H1 (cell line): ENCODE measurements at regions not wholly inside any gene's neighbourhood (a gene's known extent, or its start where the extent isn't known, plus 50 kb on each side); places are given as distances from the start of the nearest gene placed in this dataset.

Source experiments
- CTCF ChIA-PET: fragments of 300-600 bp; sonication (Branson Sonifier 250); formaldehyde crosslinking; loops from one replicate; lab custom pipeline; 2021; ENCODE audit not compliant: partially characterized antibody; lab: Charles Lee
- POLR2A ChIA-PET: fragments of 300-600 bp; sonication (Branson Sonifier 250); formaldehyde crosslinking; loops from one replicate; lab custom pipeline; 2021; ENCODE audit warnings: inconsistent platforms; ENCODE audit not compliant: partially characterized antibody; lab: Charles Lee
- DNase-seq, 2 experiments: peaks; one replicate each; pipeline versions ENCODE4 v3.0.0 to v3.0.0-alpha.2; 2010 to 2022; ENCODE audit warnings: low spot score in 2 of 2, low read depth in 1 of 2, mixed read lengths in 1 of 2
- FAIRE-seq: peaks from 2 replicates; lab custom pipeline; 2011; peaks lifted over from hg19 to GRCh38; lab: Jason Lieb, UNC
- H2AFZ ChIP-seq: 2 replicates; pipeline ENCODE4 v1.8.1; 2012; ENCODE audit warnings: low read length, inconsistent platforms
- H2AK5ac ChIP-seq: 2 replicates; pipeline ENCODE4 v1.6.1; 2013; ENCODE audit warnings: low read depth, low read length
- H2BK120ac ChIP-seq: replicated peaks from 2 replicates; pipeline ENCODE3; 2013; ENCODE audit warnings: low read depth, low read length, inconsistent platforms
- H2BK12ac ChIP-seq: 2 replicates; pipeline ENCODE4 v1.6.1; 2013; ENCODE audit warnings: low read depth, low read length
- H2BK15ac ChIP-seq: 2 replicates; pipeline ENCODE4 v1.6.1; 2013; ENCODE audit warnings: low read length
- H2BK20ac ChIP-seq: 2 replicates; pipeline ENCODE4 v1.6.1; 2013; ENCODE audit warnings: low read length
- H2BK5ac ChIP-seq: 2 replicates; pipeline ENCODE4 v1.6.1; 2013; ENCODE audit warnings: low read depth, low read length
- H3K14ac ChIP-seq: 2 replicates; pipeline ENCODE4 v1.6.1; 2013; ENCODE audit warnings: inconsistent platforms; ENCODE audit not compliant: insufficient read length
- H3K18ac ChIP-seq: 2 replicates; pipeline ENCODE4 v1.6.1; 2013; ENCODE audit warnings: low read length; ENCODE audit errors: extremely low read depth
- H3K23ac ChIP-seq: 2 replicates; pipeline ENCODE4 v1.6.1; 2013; ENCODE audit warnings: inconsistent platforms; ENCODE audit not compliant: insufficient read length
- H3K23me2 ChIP-seq: 2 replicates; pipeline ENCODE4 v1.6.1; 2013; ENCODE audit warnings: low read depth, low read length
- H3K27ac ChIP-seq: 2 replicates; pipeline ENCODE4 v1.6.1; 2011; ENCODE audit warnings: low read depth, low read length, inconsistent platforms
- H3K27me3 ChIP-seq, 4 experiments: replicated peaks in 1 of 4; 1 replicate in 1 of 4; 2 replicates in 3 of 4; pipeline versions ENCODE4 v1.6.1 to v1.8.1; 2011 to 2013; ENCODE audit warnings: low read length in 3 of 4, mild to moderate bottlenecking in 3 of 4, inconsistent platforms in 2 of 4, mixed read lengths in 2 of 4, moderate library complexity in 1 of 4; ENCODE audit not compliant: control insufficient read depth in 3 of 4, insufficient read depth in 3 of 4; ENCODE audit errors: extremely low read depth in 1 of 4
- H3K36me3 ChIP-seq, 4 experiments: 2 replicates each; pipeline versions ENCODE4 v1.6.1 to v1.8.1; 2011 to 2013; ENCODE audit warnings: mild to moderate bottlenecking in 4 of 4, low read length in 3 of 4, moderate library complexity in 2 of 4, control low read depth in 1 of 4, inconsistent platforms in 1 of 4; ENCODE audit not compliant: insufficient read depth in 4 of 4, control insufficient read depth in 2 of 4
- H3K4ac ChIP-seq: replicated peaks from 2 replicates; pipeline ENCODE3; 2013; ENCODE audit warnings: low read length, low read depth, mixed read lengths, inconsistent platforms; ENCODE audit not compliant: insufficient read length
- H3K4me1 ChIP-seq, 4 experiments: replicated peaks in 1 of 4; 1 replicate in 1 of 4; 2 replicates in 3 of 4; pipeline versions ENCODE4 v1.6.1 to v1.8.1; 2011 to 2013; ENCODE audit warnings: low read length in 3 of 4, inconsistent platforms in 2 of 4, mixed read lengths in 1 of 4; ENCODE audit not compliant: insufficient read depth in 4 of 4, control insufficient read depth in 3 of 4
- H3K4me2 ChIP-seq, 2 experiments: 2 replicates each; pipeline versions ENCODE4 v1.6.1 to v1.8.1; 2011 to 2013; ENCODE audit warnings: low read depth in 2 of 2, low read length in 2 of 2, control low read depth in 1 of 2, inconsistent platforms in 1 of 2, mild to moderate bottlenecking in 1 of 2; ENCODE audit not compliant: insufficient read depth in 1 of 2
- H3K4me3 ChIP-seq, 4 experiments: fragments of 200-600, 300-600 bp in 1 of 4; sonication (generic), shearing (Covaris generic), sonication (Bioruptor Twin) in 1 of 4; 2 replicates each; pipeline versions ENCODE4 v1.5.1 to v1.8.1; 2011 to 2016; ENCODE audit warnings: low read length in 4 of 4, low read depth in 3 of 4, control low read depth in 2 of 4, inconsistent platforms in 2 of 4, mild to moderate bottlenecking in 2 of 4, mixed read lengths in 1 of 4, moderate library complexity in 1 of 4; ENCODE audit not compliant: insufficient read depth in 2 of 4; ENCODE audit errors: extremely low read depth in 1 of 4
- H3K56ac ChIP-seq: replicated peaks from 2 replicates; pipeline ENCODE3; 2013; ENCODE audit warnings: low read depth, mild to moderate bottlenecking, mixed read lengths, low read length, inconsistent platforms; ENCODE audit not compliant: insufficient read length
- H3K79me1 ChIP-seq: 2 replicates; pipeline ENCODE4 v1.6.1; 2013; ENCODE audit warnings: low read depth, low read length, control low read depth
- H3K79me2 ChIP-seq, 2 experiments: 2 replicates each; pipeline versions ENCODE4 v1.6.1 to v1.8.1; 2012 to 2013; ENCODE audit warnings: low read length in 2 of 2, mild to moderate bottlenecking in 2 of 2, inconsistent platforms in 1 of 2; ENCODE audit not compliant: insufficient read depth in 2 of 2, control insufficient read depth in 1 of 2
- H3K9ac ChIP-seq, 4 experiments: replicated peaks in 1 of 4; 1 replicate in 1 of 4; 2 replicates in 3 of 4; pipeline versions ENCODE4 v1.6.1 to v1.8.1; 2011 to 2013; ENCODE audit warnings: low read depth in 3 of 4, low read length in 3 of 4, control low read depth in 2 of 4, mild to moderate bottlenecking in 2 of 4, moderate library complexity in 2 of 4, inconsistent platforms in 1 of 4; ENCODE audit errors: extremely low read depth in 1 of 4
- H3K9me3 ChIP-seq, 2 experiments: 2 replicates each; pipeline versions ENCODE4 v1.6.1 to v1.8.1; 2012 to 2013; ENCODE audit warnings: mild to moderate bottlenecking in 2 of 2, moderate library complexity in 2 of 2, control low read depth in 1 of 2, inconsistent platforms in 1 of 2, low read depth in 1 of 2, low read length in 1 of 2, mixed read lengths in 1 of 2; ENCODE audit not compliant: insufficient read depth in 2 of 2
- H4K20me1 ChIP-seq, 2 experiments: replicated peaks in 1 of 2; 2 replicates each; pipeline versions ENCODE3 to v1.8.1; 2011 to 2013; ENCODE audit warnings: inconsistent platforms in 2 of 2, low read length in 2 of 2, mild to moderate bottlenecking in 1 of 2; ENCODE audit not compliant: insufficient read depth in 2 of 2, control insufficient read depth in 1 of 2
- H4K5ac ChIP-seq: 2 replicates; pipeline ENCODE4 v1.6.1; 2013; ENCODE audit warnings: low read length, low read depth, mixed read lengths, inconsistent platforms; ENCODE audit not compliant: insufficient read length
- H4K8ac ChIP-seq: 2 replicates; pipeline ENCODE4 v1.8.0; 2013; ENCODE audit warnings: mild to moderate bottlenecking, moderate library complexity, low read length, inconsistent platforms; ENCODE audit not compliant: insufficient read depth; ENCODE audit errors: extremely low read depth
- H4K91ac ChIP-seq: replicated peaks from 2 replicates; pipeline ENCODE3; 2013; ENCODE audit warnings: low read length, mixed read lengths, inconsistent platforms; ENCODE audit not compliant: insufficient read length
- BACH1 ChIP-seq: IDR thresholded peaks from 2 replicates; pipeline ENCODE4 v1.6.1; 2012; ENCODE audit warnings: low read length, improper control_type of control experiment
- BRCA1 ChIP-seq: IDR thresholded peaks from 2 replicates; pipeline ENCODE4 v1.6.1; 2012; ENCODE audit warnings: low read depth, low read length, improper control_type of control experiment
- CTCF ChIP-seq, 3 experiments: IDR thresholded peaks; 1 replicate in 2 of 3; 2 replicates in 1 of 3; pipeline versions ENCODE4 v1.5.1 to v1.6.1; 2011; ENCODE audit warnings: low read length in 3 of 3, mild to moderate bottlenecking in 3 of 3, inconsistent platforms in 2 of 3, low read depth in 1 of 3, moderate library complexity in 1 of 3; ENCODE audit not compliant: insufficient read depth in 1 of 3; ENCODE audit errors: control extremely low read depth in 1 of 3
- KDM1A ChIP-seq: fragments of 200-600, 300-600 bp; sonication (generic); IDR thresholded peaks from 2 replicates; pipeline ENCODE4 v1.7.1; 2016; ENCODE audit warnings: mild to moderate bottlenecking, low read length, borderline replicate concordance
- RAD21 ChIP-seq, 2 experiments: IDR thresholded peaks in 1 of 2; conservative IDR thresholded peaks in 1 of 2; 2 replicates each; pipeline ENCODE4 v1.6.1; 2011; ENCODE audit warnings: low read depth in 2 of 2, low read length in 2 of 2, improper control_type of control experiment in 1 of 2, inconsistent platforms in 1 of 2, mild to moderate bottlenecking in 1 of 2, moderate library complexity in 1 of 2
- WGBS, 2 experiments: shearing (Covaris generic) in 1 of 2; methylation state at CpG; one replicate each; pipeline versions ENCODE4 v1.1.6 to v1.1.7; 2013 to 2015; ENCODE audit warnings: low lambda C conversion rate in 2 of 2, mixed read lengths in 2 of 2, inconsistent platforms in 1 of 2, low coverage in 1 of 2, missing lambda C conversion rate in 1 of 2; ENCODE audit not compliant: insufficient replicate concordance in 2 of 2, insufficient coverage in 1 of 2, insufficient read length in 1 of 2; ENCODE audit errors: extremely low coverage in 1 of 2, missing lambda C conversion rate in 1 of 2; 5-methylcytosine and 5-hydroxymethylcytosine counted together

GRCh38 chr2:81266106-81266505 lies 961.6 kb upstream of the LRRTM1 start:
- Histone ChIP-seq H3K79me2 (no peaks in the 10 kb centered on the region), H3K9ac (no peak overlapping the region), H3K18ac (no peak overlapping the region), H2BK20ac (no peak overlapping the region), H2BK12ac (no peak overlapping the region), H2AFZ (no peak overlapping the region), H3K4me3 (no peak overlapping the region), H4K91ac (no peak overlapping the region), H4K20me1 (no peaks in the 10 kb centered on the region), H4K8ac (no peak overlapping the region), H2BK15ac (no peak overlapping the region), H3K4ac (no peak overlapping the region), H3K79me1 (no peaks in the 10 kb centered on the region), H3K4me2 (no peak overlapping the region), H2AK5ac (no peak overlapping the region), H3K14ac (no peak overlapping the region), H3K23me2 (no peaks in the 10 kb centered on the region), H2BK120ac (no peak overlapping the region), H3K9me3 (no peaks in the 10 kb centered on the region), H3K27me3 (no peaks in the 10 kb centered on the region), H2BK5ac (no peak overlapping the region), H3K27ac (no peak overlapping the region), H4K5ac (no peak overlapping the region), H3K56ac (no peak overlapping the region), H3K4me1 (no peaks in the 10 kb centered on the region), H3K36me3 (no peaks in the 10 kb centered on the region), H3K23ac (no peak overlapping the region)
- ChIA-PET POLR2A (no interaction called here), CTCF (interaction anchor here (0.6 to 1.6 kb wide), 5 partner anchors 15 to 61 kb away, joined by 3 to 6 read pairs (median 3); no protein-coding TSS in a partner anchor)
- WGBS, 2 experiments = 0% methylated on average over 1 of the region's 1 CpG; no CpG with 5 or more reads in 1 of the 2 experiments
- peak in 1 of 2 experiments; percentile 46 for DNase-seq
- peak; percentile 87 for FAIRE-seq
- TF ChIP-seq BRCA1 (no peak), KDM1A (no peak), CTCF (IDR thresholded peaks at IDR 0.05; ENCODE audit: control extremely low read depth in 1 of 3, insufficient read depth in 1 of 3, low read depth in 1 of 3, low read length in 3 of 3) (peak in 2 of 3 experiments; percentile 44 to 78; a peak in 3 of 4 replicates), RAD21 (IDR thresholded peaks at IDR 0.05 in 1 of 2, conservative IDR thresholded peaks at IDR 0.05 in 1 of 2; ENCODE audit: low read depth in 2 of 2, low read length in 2 of 2) (peak; percentile 55 to 63), BACH1 (no peak)
